Thyroid gland (tissue), 4 donors: ENCODE measurements at regions not wholly inside any gene's neighbourhood (a gene's known extent, or its start where the extent isn't known, plus 50 kb on each side); places are given as distances from the start of the nearest gene placed in this dataset.

Source experiments
- CTCF ChIP-seq, 6 experiments: fragments of 200-600 bp in 3 of 6; fragments of 450-650 bp in 3 of 6; sonication (generic) in 3 of 6; IDR thresholded peaks; one replicate each; pipeline ENCODE4 v1.5.1; 2016 to 2019; ENCODE audit warnings: antibody characterized with exemption in 6 of 6, mild to moderate bottlenecking in 2 of 6, inconsistent platforms in 1 of 6, moderate library complexity in 1 of 6
- POLR2A ChIP-seq, 2 donors: fragments of 450-650 bp; IDR thresholded peaks; one replicate each; pipeline ENCODE4 v1.6.1; 2017; ENCODE audit warnings: antibody characterized with exemption in 2 of 2, mild to moderate bottlenecking in 2 of 2, moderate library complexity in 1 of 2

- TF ChIP-seq CTCF (IDR thresholded peaks at IDR 0.05), result no peak
- no peak for TF ChIP-seq POLR2A (IDR thresholded peaks at IDR 0.05)
Observed at GRCh38 chr18:41693008-41693407, 262.0 kb upstream of the PIK3C3 start.
